ENCODE measurements at regions not wholly inside any gene's neighbourhood (a gene's known extent, or its start where the extent isn't known, plus 50 kb on each side); places are given as distances from the start of the nearest gene placed in this dataset.

DNA sequence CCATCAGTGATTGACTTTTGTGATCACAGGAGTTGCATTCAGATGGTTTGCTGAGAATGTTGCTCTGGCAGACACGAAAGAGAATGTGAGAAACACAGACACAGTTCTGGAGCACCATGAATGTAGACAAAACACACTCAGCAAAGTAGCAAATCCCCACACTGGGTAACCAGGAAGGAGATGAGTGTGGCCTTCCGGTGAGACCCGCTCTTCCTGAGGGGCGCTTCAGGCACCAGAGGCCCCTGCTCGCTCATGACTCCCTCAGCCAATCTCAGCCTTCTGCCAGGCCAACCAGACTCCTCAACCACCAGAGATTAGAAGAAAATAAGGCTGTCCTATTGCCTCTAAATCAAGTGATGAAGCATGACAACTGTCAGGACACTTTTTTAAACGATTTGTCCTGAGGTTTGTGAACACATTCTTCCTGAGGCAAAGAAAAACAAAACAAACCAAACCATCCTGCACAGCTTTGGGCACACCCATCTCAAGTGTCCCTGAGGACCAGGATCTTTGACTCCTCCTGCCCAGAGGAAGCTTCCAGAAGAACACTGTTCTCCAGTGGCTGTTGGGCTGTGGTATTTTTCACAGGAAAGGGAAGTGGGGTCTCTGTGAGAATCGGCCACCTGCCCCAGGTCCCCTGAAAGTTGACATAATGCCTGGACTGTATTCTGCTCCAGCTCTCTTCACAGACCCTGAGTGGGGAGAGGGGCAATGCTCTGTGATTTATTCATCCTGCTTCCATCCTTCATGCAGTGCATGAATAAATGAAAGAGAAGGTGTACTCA is 152.8 kb downstream of the BCL11A start:
- no peak for DNase-seq

DNA sequence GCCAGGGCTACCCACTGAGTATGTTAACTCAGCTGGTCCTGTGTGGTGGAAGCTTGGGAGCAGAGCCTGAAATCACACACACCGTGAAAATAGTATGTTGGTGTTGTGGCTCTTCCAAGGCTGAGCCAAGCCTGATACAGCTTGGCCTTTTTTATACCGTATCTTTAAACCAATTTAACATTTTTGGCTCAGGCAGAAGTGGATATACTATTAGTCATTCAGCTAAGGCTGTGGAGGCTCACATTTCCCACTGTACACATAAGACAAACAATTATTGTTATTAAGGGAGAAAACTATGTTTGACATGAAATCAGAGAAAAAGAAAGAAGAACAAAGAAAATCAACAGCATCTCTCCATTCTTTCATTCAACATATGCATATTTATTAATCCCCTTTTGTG is 159.0 kb downstream of the BCL11A start:
- no peak for DNase-seq

DNA sequence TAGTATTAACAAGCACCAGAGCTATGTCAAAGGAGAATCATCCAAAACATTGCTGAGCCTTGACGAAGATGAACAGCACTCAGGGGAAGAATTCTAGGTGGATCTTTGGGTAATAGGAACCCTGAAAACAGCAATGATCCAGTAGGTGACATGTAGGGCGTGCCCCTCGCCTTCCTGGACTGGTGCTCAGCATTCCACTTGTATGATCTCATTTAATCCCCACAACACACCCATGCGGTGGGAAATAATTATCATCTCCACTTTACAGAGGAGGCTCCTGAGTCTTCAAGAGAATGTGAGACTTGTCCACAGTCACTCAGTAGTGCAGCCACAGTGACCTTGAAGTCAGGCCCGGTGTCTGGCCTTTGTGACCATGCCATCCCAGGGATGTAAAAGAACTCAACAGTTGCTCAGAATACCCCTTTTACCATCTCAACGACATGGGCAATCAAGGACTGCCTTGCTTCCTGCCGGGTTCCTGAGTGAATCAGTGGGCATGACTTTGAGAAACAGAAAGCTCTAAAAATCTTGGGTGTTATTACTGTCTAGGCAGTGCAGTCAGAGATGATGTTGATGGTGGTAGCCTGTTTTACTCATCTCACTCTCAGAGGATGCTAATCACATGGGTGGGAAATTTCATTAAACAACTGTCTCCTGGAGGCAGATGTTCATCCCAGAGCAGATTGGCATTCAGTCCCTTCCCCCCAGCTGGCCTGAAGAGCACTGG is 161.6 kb downstream of the BCL11A start:
- no peak for DNase-seq

DNA sequence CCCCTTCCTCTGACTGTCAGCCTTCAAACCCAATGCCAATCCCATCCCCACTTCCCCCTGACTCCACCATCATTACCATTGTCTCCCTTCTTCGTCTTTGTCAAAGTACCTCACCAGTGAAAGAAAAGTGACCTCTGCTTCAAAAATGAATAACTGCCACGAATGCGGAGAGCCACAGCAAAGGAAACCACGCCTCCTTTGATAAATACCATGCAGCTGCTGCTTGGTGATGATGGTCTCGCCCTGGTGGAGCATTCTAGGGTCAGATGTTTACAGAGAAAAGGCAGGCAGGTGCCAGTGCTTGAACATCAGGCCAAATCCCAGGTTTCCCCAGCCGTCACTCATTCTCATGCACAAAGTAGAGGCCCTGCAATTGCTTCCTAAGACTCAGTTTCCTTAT is 162.2 kb downstream of the BCL11A start:
- no peak for DNase-seq

DNA sequence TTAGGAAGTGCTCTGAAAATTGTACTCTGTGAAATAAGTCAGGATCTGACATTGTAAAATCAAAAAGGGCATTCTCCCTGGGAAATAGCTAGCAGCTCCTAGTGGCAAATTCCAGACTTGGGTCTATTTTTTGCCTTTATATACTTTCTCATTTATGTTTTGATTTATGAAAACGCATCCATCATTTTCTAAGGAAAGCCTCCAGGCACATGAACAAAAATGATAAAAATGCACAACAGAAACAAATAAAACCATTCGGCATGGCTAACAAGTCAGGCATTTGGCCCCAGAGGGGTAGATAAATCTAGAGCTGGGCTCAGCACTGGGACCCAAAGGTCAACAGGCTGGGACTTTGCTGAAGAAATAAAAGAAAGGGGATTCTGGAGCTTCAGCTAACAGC is 167.0 kb downstream of the BCL11A start:
- DNase-seq, result no peak

DNA sequence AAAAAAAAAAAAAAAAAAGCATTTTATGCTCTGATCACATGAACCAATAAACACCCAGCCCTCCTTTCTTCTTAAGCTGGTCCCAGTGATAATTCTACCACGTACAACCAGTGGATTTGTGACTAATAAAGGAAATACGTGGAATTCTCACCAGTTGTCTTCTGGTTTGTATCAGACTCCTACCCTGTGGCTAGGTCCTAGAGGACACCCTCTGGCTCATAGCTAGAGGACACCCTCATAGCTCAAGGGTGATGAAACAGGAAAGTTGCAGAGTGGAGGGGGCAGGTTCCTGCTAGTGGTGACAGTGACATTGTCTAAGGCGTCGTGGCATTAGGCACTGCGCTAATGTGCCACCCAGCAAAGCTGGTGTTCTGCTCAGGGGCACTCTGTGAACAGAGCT is 167.8 kb downstream of the BCL11A start:
- DNase-seq, result no peak

DNA sequence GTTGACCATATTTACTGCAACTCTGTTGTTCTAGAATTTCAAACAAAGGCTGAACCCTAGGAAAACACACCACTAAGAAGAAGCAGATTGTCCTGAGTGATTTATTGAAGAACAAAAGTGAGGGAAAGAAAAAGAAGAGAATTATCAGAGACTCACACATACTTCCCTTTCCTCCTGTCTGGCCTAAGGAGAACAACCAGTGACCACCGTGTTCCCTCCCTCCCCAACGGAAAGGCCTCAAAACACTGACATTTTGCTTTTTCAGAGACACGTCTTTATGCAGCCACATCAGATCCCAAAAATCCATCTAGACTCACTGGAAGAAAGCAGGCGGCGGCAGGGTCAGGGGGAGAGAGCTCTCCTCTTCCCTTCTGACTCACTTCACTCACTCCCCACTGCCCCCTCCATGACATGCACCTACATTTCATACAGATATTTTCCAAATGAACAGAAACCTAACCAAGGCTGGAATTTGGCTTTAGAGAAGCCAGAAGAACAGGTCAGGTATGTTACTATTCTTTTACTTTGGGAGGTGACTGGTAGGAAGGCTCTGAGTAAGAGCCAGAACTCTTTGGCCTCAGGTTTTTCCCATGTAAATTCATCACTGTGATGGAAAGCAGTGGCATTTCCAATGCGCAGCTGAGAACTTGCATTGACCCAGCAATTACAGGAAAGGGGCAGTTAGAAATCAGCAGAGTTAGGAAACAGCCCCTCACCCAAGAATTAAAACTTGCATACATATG is 169.9 kb downstream of the BCL11A start:
- DNase-seq, result no peak

DNA sequence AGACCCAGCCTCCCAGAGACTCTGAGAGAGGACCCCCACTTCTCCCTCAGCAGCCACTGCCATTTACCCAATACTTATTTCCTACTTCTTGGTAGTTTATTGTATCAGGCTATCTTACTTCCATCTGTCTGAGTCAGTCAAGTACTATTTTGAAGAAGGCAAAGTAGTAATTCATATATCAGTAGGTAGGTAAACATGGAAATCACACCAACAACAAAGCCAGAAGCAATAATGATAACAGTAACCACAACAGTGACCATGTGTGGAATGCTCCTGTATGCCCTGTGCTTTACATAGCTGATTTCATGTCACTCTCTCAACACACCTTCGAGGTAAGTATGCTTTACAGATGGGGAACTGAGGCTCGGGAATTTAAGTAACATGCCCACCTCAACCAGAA is 173.0 kb downstream of the BCL11A start:
- DNase-seq, result no peak

DNA sequence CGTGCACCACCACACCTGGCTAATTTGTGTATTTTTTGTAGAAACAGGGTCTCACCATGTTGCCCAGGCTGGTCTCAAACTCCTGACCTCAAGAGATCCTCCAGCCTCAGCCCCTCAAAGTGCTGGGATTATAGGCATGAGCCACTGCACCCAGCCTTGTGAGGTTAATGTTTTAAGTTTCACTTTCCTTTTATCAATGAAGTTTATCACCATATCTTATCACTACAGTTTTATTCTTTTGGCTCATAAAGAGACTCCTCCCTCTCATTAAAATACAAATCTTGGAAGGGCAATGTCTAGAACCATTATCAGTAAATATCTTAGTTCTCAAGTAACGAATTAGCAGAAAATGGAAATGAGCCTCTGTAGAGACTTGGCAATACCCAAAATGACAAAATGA is 173.8 kb downstream of the BCL11A start:
- DNase-seq, result no peak

DNA sequence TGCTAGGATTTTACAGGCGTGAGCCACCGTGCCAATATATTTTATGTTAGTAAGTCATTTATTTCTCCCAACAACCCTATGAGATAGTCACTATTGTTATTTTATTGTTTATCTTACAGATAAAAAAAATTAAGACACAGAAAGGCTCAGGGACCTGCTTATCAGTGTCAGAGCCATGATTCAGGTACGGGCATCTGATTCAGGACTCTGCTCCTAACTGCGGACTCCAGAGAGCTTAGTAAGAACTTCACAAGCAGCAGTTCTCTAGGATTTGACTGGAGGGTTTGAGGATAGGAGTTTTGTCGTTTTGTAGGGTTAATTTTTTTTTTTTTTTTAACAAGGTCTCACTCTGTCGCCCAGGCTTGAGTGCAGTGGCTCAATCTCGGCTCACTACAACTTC is 174.2 kb downstream of the BCL11A start:
- DNase-seq, result no peak

DNA sequence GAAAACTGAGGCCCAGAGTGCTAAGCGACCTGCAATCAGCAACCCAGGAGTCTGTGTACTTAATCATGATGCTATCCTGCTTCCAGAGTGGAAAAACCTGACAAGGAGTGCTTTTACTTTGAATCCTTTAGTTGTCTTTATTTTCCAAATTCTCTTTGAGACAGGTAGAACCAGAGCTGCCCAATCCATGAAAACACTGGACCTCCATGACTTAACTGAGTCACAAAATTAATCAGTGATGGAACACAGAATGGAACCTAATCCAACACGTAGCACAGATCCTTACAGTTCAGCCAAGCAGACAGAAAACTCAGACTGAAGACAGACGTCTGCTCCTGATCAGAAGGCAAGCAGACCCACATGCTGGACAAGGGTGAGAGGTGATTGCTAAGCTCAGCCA is 175.6 kb downstream of the BCL11A start:
- DNase-seq, result no peak

DNA sequence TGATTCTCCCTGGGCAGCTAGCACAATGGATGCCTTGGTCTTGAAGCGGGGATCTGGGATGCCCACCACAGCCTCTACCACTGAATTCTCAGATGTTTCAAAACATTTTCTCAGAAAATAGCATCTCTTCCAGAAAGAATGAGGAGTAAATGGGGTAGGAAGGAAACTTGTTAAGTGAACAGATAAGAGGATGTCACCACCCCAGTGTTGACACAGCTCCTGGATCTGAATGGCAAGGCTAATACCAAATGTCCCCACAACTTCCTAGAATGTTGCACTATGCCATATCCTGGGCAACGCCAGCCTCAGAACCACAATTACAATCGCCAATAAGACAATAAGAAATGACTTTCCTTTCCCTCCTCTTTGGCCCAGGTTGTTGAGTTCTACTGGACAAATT is 177.2 kb downstream of the BCL11A start:
- DNase-seq, result no peak

DNA sequence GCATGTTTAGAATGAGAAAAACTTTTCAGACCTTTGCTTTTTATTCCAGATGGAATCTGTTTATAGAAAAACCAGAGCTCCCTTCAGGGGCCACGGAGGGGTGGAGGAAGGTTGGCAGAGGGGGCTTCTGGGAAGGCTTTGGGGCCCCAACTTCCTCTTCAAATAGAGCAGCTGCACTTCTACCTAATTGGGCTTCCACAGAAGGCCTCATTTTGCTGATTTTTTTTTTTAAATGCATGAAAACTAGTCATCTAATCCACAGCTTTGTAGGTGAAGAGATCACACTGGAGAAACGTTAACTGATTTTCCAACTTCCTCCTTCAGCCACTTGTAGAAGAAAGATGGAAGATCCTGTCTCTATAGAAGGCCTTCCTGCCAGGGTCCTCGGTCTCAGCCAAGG is 181.8 kb downstream of the BCL11A start:
- no peak for DNase-seq

DNA sequence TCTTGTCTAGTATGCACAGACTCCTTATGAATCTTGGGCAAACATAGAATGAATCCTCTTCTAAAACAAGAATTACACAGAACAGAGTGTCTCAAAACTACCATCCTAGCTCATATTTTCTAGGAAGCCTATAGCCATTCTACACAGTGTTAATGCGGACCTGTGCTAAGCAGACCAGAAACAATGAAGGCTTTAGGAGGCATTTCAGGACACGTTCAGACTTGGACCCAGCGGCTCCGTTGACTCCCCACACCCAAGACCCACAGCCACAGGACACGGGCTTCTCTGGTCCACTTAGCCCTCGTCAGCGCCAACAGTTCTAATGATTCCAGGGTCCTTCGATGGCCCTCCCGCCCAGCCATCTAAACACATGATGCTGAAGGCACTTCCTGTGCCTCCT is 182.2 kb downstream of the BCL11A start:
- DNase-seq, result no peak

DNA sequence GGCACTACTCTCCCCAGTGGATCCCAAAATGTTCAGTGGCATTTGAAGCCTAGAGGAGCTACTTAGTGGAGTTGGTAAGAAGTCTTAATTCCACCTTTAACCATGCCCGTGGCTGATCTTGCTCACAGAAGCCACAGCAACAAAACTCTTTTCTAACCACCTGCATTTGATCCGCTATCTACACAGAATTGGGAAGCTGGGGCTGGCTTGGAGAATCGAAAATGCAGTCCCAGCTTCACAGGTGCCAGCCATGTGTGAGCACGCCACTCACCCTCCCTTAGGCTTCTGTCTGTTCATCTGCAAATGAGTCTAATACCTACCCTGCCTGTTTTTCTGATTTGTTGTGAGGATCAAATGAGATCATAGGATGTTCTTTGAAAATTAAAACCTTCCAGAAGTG is 182.6 kb downstream of the BCL11A start:
- no peak for DNase-seq

DNA sequence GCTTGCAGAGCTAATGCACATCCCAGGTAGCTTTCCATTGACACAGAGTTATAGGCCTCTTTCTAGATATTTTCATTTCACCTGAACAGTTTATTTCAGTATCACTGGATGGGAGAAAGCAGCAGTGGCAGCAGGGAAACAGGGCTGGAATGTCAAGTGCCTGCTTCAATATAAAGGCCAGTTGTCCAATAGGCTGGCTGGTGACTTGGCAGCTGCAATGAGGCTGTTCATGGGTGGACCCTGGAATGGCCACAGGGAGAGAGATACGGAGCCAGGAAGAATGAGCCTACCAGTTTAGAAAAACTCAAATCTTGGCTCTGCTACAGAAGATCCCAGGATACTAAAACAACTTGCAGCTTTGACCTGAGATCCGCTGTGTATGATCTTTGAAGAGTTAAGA is 185.0 kb downstream of the BCL11A start:
- no peak for DNase-seq

DNA sequence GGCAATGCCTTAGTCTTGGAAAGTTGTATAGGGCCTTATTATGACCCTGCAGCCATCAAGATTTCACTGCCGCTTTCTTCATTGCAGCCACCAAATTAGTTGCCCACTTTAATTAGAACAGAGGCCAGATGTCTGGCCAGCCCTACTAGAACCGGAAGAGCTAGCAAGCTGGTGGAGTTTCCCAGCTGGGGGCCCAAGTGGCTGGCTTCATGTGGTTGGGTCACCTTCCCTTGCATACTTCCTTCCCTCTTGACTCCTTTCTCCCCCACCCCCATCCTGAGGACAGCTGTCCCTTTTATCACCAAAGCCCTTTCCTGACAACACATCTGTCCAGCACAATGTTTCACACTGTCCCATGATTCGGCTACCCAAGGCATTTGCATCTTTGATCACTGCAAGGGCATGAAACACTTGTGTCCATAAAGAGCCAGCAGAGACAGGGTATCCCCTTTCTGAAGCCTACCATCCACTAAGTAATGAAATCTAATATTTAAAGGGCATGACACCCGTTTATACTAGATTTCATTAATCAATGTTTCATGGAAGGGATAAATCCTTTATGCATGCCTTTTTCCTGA is 187.2 kb downstream of the BCL11A start:
- no peak for DNase-seq

DNA sequence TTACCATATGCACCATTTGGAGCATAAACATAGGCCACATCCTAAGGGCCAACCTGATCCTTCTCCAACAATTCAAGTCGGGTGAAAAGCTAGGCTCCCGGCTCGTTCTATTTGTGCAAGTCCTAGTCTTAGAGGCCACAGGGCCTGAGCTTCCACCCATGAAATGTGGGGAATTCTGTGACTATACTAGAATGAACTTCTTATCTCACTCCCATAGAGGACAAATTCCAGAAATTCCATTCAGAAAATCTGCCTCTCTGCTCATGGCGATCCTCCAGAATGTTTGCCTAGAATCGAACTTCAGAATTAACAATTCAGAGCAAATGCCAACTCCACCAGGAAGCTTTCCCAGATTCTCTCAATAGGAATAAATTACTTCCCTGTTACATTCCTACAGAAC is 187.9 kb downstream of the BCL11A start:
- DNase-seq, result no peak

DNA sequence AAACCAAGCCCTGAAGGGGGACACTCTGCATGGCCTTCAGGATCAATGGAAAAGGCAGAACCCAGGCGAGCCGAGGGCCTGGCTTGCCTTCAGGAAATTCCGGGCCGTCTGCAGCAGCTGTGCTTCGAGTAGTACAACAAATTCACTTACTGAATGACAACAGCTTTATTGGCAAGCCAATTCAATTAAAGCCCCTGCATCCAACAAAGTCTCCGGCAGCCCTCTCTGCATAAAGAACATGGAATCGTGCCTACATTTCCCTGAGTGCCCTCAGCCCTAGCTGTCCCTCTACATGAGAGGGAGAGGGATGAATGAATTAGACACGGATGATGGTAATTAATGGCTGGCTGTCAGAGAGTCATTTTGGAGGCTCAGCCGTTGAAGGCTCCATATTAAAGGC is 189.0 kb downstream of the BCL11A start:
- no peak for DNase-seq

DNA sequence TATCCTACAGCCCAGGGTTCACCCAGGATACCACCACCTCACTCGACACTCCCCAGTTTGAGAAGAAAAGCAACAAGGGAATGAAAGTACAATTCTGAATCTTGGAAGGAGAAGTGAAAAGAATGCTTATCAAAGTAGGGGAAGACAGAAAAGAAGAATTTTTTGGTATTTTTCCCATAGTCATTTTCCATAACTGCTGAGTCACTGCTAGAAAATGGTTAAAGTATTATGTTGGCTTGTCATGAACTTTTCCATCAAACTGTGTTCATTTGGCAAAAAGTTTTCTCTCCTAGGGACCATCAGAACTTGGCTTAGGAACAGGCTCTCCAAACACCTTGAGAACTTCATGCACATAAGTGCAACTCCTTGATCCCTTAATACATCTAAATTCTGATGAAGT is 192.0 kb downstream of the BCL11A start:
- no peak for DNase-seq

DNA sequence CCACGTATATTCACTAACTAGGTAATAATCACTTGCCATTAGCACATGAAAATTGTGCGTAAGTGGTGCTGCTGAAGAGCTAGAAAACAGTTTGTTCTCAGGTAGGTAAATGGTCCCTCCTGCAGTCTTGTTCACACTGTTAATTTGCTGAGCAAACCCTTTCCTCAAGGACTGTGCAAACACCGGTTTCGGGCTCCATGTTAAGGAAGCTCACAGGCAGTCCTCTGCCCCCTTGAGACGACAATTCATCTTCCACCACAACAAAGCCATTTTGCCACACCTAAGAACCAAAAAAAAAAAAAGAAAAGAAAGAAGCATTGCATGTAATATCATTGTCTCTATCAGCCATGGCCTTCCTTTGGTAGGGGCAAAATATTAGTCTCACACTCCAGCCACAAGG is 193.9 kb downstream of the BCL11A start:
- no peak for DNase-seq

DNA sequence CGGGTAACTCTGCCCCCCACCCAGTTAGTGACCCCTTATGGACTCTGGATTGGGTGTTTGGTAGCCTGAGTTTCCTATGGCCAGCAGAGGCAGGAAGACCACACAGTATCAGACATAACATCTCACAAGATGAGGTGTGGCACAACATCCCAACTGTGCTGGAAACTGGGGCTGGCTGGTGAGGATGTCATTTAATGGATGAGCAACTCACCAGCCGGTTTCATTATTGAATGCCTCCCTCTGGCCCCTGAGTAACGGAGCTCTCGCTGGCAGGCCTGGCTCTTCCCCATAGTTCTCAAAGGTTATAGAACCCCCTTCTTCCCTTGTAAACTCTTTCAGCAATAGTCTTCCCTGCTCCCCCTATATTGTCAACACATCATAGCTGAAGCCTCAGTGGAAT is 195.0 kb downstream of the BCL11A start:
- DNase-seq, result no peak

DNA sequence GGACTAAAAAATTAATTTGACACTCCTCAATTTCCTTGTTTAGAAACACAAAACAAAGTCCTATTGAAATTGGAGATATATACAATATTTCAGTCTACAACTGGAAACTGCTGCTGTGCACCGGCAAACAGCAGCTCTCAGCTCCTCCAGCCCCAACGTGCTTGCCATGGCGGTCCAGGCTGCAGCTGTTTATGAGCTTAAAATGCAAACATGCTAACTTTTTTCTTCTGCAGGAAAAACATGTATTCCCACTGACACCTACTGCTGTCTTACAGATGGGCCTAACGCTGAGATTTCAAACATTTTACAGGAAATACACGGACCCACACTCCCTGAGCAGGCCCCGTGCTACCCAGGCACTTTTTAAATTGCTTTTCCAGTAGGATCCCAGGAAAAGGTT is 195.5 kb downstream of the BCL11A start:
- DNase-seq, result no peak

DNA sequence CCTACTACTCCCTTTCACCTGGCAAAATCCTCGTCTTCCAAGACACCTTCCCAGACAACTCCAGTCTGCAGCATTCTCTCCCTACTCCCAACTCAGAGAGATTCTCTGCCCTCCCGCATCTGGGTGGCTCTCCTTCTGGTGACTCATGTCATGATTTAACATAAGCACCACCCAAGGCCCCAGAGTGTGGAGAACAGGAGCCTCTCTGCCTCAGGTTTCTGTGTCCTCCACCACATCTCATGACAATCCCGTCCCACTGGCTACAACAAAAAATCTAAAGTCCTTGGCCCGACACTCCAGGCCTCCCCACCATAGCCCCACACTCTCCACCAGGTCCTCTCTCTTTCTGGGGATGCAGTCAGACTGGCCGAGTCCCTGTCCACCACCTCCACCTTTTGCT is 197.1 kb downstream of the BCL11A start:
- no peak for DNase-seq
